Stomach smooth muscle (tissue), 2 donors: ENCODE measurements at regions not wholly inside any gene's neighbourhood (a gene's known extent, or its start where the extent isn't known, plus 50 kb on each side); places are given as distances from the start of the nearest gene placed in this dataset.
"Not testable (repeated sequence)": the region's sequence is repeated elsewhere in the genome, so short reads cannot be mapped to it uniquely, and the experiment has no call there.

ENCODE experiments used
- H3K27ac ChIP-seq: one replicate; pipeline ENCODE4 v1.7.0; 2013; ENCODE audit warnings: mild to moderate bottlenecking, low read length, inconsistent platforms
- H3K27me3 ChIP-seq, 2 donors: one replicate each; pipeline ENCODE4 v1.7.0; 2013; ENCODE audit warnings: low read length in 2 of 2; ENCODE audit not compliant: insufficient read depth in 2 of 2, control insufficient read depth in 1 of 2
- H3K36me3 ChIP-seq, 2 donors: one replicate each; pipeline ENCODE4 v1.7.0; 2013; ENCODE audit warnings: low read length in 2 of 2; ENCODE audit not compliant: control insufficient read depth in 2 of 2, insufficient read depth in 2 of 2
- H3K4me1 ChIP-seq: one replicate; pipeline ENCODE4 v1.7.0; 2013; ENCODE audit warnings: low read length; ENCODE audit not compliant: control insufficient read depth, insufficient read depth
- H3K4me3 ChIP-seq, 2 donors: one replicate each; pipeline ENCODE4 v1.7.0; 2013; ENCODE audit warnings: low read length in 2 of 2
- H3K9ac ChIP-seq, 2 donors: one replicate each; pipeline ENCODE4 v1.7.0; 2013; ENCODE audit warnings: low read length in 2 of 2, mild to moderate bottlenecking in 1 of 2
- H3K9me3 ChIP-seq, 2 donors: one replicate each; pipeline ENCODE4 v1.7.0; 2013; ENCODE audit warnings: low read length in 2 of 2; ENCODE audit not compliant: control insufficient read depth in 2 of 2
- donor health status: healthy.
- donor health status: Pancreatic carcinoma.

DNA sequence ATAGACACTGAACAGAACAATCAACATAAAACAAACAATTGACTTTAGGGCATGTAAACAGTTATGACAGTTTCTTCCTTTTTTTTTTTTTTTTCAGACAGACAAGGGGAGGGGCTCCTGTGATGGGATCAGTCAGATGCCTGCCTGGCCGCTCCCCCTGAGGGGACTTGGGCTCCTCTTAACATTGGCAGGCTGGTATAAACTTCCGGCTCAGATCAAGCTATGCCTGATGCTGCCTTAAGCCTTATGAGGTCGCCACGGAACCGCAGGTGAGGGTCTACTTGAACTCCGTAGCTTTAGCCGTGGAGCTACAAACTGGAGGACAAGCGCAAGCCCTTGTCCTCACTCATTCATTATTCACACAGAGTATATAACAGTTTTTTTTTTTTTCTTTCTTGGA lies 115.8 kb downstream of the UNC93B1 start:
- H3K4me3 ChIP-seq, H3K9ac ChIP-seq, H3K4me1 ChIP-seq, H3K27me3 ChIP-seq, H3K36me3 ChIP-seq, H3K9me3 ChIP-seq, H3K27ac ChIP-seq: not testable (repeated sequence)

GRCh38 chr11:67886672-67887071 lies 117.2 kb downstream of the UNC93B1 start:
- not testable (repeated sequence) for H3K27ac ChIP-seq, H3K4me1 ChIP-seq, H3K36me3 ChIP-seq, H3K9me3 ChIP-seq, H3K4me3 ChIP-seq, H3K27me3 ChIP-seq, H3K9ac ChIP-seq

- H3K9me3 ChIP-seq, H3K4me3 ChIP-seq, H3K27ac ChIP-seq, H3K9ac ChIP-seq, H3K27me3 ChIP-seq, H3K4me1 ChIP-seq, H3K36me3 ChIP-seq: not testable (repeated sequence)
Measured at GRCh38 chr11:67886207-67886606, 117.7 kb downstream of the UNC93B1 start.

- not testable (repeated sequence) for H3K27ac ChIP-seq
Measured at GRCh38 chr11:67885574-67885973, 118.3 kb downstream of the UNC93B1 start.

DNA sequence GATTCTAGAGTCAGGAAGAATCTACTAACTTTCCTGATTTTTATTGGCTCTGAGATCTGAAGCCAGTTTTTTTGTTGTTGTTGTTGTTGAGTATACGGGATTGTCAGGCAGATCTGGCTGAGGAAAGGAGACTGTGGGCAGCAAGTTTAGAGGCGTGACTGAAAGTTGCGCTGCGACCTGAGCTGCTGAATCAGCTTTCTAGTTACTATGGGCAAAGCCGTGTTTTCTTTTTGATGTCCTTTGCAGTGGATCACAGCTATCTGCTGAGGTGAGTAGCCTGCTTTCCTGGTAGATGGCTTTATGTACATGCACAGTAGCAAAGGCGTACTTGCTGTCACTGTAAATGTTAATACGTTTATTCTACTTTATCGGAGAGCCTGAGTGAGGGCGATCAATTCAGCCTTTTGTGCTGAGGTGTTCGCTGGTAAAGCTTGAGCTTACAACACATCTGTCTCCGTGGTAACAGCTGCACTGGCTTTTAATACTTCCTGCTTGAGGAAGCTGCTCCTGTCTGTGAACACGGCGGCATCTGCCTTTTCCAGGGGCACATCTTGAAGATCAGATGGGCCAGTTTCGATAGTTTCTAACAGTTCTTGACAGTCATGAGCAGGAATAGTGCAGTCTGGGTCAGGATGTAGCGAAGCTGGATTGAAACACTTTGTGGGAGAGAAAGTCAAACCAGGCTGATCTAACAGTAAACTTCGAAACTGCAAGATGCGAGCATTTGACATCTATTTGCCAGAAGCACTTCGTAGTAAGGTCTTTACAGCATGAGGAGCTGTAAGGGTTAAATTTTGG lies 118.9 kb downstream of the UNC93B1 start:
- H3K36me3 ChIP-seq, H3K9me3 ChIP-seq, H3K4me3 ChIP-seq, H3K27me3 ChIP-seq, H3K4me1 ChIP-seq, H3K9ac ChIP-seq, H3K27ac ChIP-seq: not testable (repeated sequence)

More at GRCh38 chr11:67885574-67885973, 118.3 kb downstream of the UNC93B1 start:
- H3K27me3 ChIP-seq, H3K9ac ChIP-seq, H3K4me3 ChIP-seq, H3K36me3 ChIP-seq, H3K9me3 ChIP-seq, H3K4me1 ChIP-seq: not testable (repeated sequence)

DNA sequence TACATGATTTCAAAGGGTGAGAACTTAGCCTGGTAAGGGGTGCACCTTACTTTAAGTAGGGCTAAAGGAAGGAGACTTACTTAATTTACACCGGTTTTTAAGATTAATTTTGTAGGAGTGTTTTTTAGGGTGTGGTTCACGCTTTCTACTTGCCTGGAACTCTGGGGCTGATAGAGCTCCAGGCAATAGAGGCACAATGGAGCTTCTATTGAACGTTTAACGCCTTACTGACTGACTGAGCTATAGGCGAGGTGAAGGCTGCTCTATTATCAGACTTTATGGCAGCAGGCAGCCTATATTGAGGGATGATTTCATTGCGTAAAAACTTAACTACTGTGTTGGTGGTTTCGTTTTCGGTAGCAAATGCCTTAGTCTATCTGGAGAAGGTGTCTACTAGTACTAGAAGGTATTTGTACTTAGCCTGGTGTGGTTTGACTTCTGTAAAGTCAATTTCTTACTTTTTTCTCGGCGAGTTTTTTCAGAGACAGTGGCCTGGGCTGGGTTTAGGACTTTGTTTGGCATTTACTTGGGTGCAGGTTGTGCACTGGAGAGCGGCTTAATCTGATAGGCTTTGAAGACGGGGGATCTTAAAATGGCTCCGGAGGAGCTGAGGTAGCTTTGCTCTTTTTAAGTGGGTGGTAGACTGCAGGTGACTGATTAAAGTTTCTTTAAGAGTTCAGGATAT lies 119.7 kb downstream of the UNC93B1 start:
- not testable (repeated sequence) for H3K4me1 ChIP-seq, H3K9ac ChIP-seq, H3K36me3 ChIP-seq, H3K9me3 ChIP-seq, H3K4me3 ChIP-seq, H3K27me3 ChIP-seq, H3K27ac ChIP-seq

DNA sequence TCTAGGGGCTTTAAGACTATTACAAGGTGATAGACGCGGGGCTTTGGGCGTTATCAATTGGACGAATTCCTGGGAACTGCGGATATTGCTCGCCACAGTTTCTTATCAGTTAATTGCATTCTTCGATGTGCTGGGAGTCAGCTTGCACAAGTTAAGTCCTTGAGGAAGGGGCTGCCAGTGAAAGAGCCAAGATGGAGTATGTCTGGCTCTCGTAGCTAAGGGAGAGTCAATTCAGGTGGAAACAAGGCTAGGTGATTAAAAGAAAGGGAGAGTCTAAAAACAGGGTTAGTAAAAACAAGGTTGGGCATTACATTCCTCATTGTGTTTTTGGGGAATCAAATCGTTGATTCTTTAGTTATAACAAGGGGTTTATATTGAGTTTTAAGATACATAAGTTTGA lies 121.6 kb downstream of the UNC93B1 start:
- not testable (repeated sequence) for H3K27me3 ChIP-seq, H3K36me3 ChIP-seq, H3K4me1 ChIP-seq, H3K9me3 ChIP-seq, H3K9ac ChIP-seq, H3K4me3 ChIP-seq, H3K27ac ChIP-seq

DNA sequence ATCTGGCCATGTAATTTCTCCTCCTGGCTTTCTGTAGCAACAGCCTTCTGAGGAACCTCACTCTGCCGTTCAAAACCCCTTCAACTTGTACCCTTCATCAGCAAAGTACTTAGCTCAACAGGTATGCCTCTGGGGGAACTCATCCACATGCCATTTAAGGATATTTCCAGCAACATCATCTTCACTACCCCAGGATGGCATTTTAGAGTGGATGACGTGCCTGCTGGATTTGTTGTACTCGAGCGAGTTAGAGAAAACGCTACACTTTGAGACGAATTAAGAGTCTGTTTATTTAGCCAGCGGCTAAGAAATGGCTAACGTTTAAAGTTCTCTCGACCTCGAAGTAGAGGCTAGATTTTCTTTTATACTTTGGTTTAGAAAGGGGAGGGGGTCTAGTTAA lies 122.1 kb downstream of the UNC93B1 start:
- H3K9ac ChIP-seq, H3K4me1 ChIP-seq, H3K27ac ChIP-seq, H3K9me3 ChIP-seq, H3K36me3 ChIP-seq, H3K4me3 ChIP-seq, H3K27me3 ChIP-seq: not testable (repeated sequence)

GRCh38 chr11:67880594-67881196 lies 123.2 kb downstream of the UNC93B1 start:
- not testable (repeated sequence) for H3K27ac ChIP-seq, H3K27me3 ChIP-seq, H3K9ac ChIP-seq, H3K9me3 ChIP-seq, H3K4me1 ChIP-seq, H3K4me3 ChIP-seq, H3K36me3 ChIP-seq

DNA sequence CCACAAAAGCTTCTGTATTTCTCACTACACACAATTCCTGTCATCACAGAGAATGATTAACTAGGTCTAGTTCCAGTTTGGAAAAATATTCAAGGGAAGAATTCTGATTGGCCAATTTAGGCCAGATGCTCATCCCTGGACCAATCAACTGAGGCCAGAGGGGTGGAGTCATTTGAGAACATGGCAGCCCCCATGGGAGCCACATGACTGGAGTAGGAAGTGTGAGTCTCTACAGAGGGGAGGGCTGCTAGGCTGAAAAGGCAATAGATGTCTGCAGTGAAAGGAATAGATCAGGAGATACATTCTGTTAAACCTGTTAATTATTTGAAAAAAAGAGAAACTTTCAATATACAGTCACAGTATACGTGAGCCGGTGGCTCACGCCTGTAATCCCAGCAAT lies 125.2 kb downstream of the UNC93B1 start:
- not testable (repeated sequence) for H3K4me3 ChIP-seq, H3K27me3 ChIP-seq, H3K36me3 ChIP-seq, H3K27ac ChIP-seq, H3K4me1 ChIP-seq, H3K9me3 ChIP-seq, H3K9ac ChIP-seq

- not testable (repeated sequence) for H3K27ac ChIP-seq, H3K4me1 ChIP-seq, H3K36me3 ChIP-seq, H3K9ac ChIP-seq, H3K9me3 ChIP-seq, H3K4me3 ChIP-seq, H3K27me3 ChIP-seq
Measured at GRCh38 chr11:67877316-67877715, 126.6 kb downstream of the UNC93B1 start.
